ENCODE measurements at regions not wholly inside any gene's neighbourhood (a gene's known extent, or its start where the extent isn't known, plus 50 kb on each side); places are given as distances from the start of the nearest gene placed in this dataset.

DNA sequence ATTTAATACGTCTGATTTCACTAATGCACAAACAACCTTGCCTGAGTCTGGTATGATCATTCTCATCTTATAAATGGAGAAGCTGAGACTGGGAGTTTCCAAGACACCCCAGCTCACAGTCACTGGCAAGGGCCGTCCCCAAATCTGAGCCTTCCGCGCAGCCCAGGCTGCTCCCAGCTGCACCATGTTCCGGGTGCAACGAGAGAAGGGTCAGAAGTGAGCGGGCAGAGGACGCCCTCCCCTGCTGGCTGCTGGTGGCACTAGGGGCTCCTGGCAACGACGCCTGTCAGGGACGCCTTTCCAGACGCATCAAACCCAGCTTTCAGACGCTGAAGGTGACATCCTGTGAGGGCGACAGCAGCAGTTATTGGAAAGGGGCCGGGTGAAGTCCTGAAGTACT lies 115.3 kb upstream of the PROKR2 start:
- TF ChIP-seq, protein P1, sequence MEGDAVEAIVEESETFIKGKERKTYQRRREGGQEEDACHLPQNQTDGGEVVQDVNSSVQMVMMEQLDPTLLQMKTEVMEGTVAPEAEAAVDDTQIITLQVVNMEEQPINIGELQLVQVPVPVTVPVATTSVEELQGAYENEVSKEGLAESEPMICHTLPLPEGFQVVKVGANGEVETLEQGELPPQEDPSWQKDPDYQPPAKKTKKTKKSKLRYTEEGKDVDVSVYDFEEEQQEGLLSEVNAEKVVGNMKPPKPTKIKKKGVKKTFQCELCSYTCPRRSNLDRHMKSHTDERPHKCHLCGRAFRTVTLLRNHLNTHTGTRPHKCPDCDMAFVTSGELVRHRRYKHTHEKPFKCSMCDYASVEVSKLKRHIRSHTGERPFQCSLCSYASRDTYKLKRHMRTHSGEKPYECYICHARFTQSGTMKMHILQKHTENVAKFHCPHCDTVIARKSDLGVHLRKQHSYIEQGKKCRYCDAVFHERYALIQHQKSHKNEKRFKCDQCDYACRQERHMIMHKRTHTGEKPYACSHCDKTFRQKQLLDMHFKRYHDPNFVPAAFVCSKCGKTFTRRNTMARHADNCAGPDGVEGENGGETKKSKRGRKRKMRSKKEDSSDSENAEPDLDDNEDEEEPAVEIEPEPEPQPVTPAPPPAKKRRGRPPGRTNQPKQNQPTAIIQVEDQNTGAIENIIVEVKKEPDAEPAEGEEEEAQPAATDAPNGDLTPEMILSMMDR (IDR thresholded peaks at IDR 0.05) = no peak
- TF ChIP-seq EZH2 (IDR thresholded peaks at IDR 0.05; ENCODE audit: borderline replicate concordance, insufficient read depth, low read depth, low read length, poor library complexity, severe bottlenecking) = no peak
